Endothelial cell of umbilical vein (primary cell): ENCODE measurements at regions not wholly inside any gene's neighbourhood (a gene's known extent, or its start where the extent isn't known, plus 50 kb on each side); places are given as distances from the start of the nearest gene placed in this dataset. TPM values are rescaled to one million over a fixed set of nuclear protein-coding genes. Genes with fewer than 3 reads are reported as not detected.

Experiments
- BruUV-seq: library from RNA; stranded (reverse); fragments of 400-500 nt; replicated peaks from 2 replicates; lab custom pipeline; 2021; lab: Mats Ljungman, UMichigan
- CTCF ChIA-PET: fragments of 300-600, 350-600 bp; sonication (Branson Sonifier 250); formaldehyde crosslinking; loops from one replicate; lab custom pipeline; 2021; ENCODE audit warnings: antibody characterized with exemption, inconsistent platforms; lab: Charles Lee
- POLR2A ChIA-PET: fragments of 300-600, 350-600 bp; sonication (Branson Sonifier 250); formaldehyde crosslinking; loops from one replicate; lab custom pipeline; 2021; ENCODE audit warnings: antibody characterized with exemption, inconsistent platforms; lab: Charles Lee
- DNase-seq: peaks from one replicate; pipeline ENCODE4 v3.0.0-alpha.2; 2011; ENCODE audit warnings: low read depth, low spot score
- FAIRE-seq: peaks from 2 replicates; lab custom pipeline; 2011; peaks lifted over from hg19 to GRCh38; lab: Jason Lieb, UNC
- H2AFZ ChIP-seq: 2 replicates; pipeline ENCODE4 v1.6.0; 2012; ENCODE audit warnings: low read depth, low read length, control low read depth, inconsistent platforms
- H3K27ac ChIP-seq: 2 replicates; pipeline ENCODE4 v1.5.1; 2011; ENCODE audit warnings: low read depth, mild to moderate bottlenecking, control low read depth, low read length, moderate library complexity; ENCODE audit not compliant: insufficient read depth
- H3K27me3 ChIP-seq, 2 experiments: 2 replicates each; pipeline versions ENCODE4 v1.6.0 to v1.6.1; 2011; ENCODE audit warnings: low read length in 2 of 2, mixed read lengths in 1 of 2; ENCODE audit not compliant: control insufficient read depth in 2 of 2, insufficient read depth in 2 of 2
- H3K36me3 ChIP-seq, 2 experiments: 2 replicates in 1 of 2; 3 replicates in 1 of 2; pipeline ENCODE4 v1.5.1; 2011; ENCODE audit warnings: low read length in 2 of 2, mild to moderate bottlenecking in 1 of 2, moderate library complexity in 1 of 2; ENCODE audit not compliant: control insufficient read depth in 2 of 2, insufficient read depth in 2 of 2; ENCODE audit errors: extremely low read depth in 1 of 2
- H3K4me1 ChIP-seq: 3 replicates; pipeline ENCODE4 v1.5.1; 2011; ENCODE audit warnings: mild to moderate bottlenecking, low read length; ENCODE audit not compliant: control insufficient read depth, insufficient read depth; ENCODE audit errors: extremely low read depth
- H3K4me2 ChIP-seq: 2 replicates; pipeline ENCODE4 v1.6.1; 2011; ENCODE audit warnings: low read length, control low read depth, mixed read lengths; ENCODE audit not compliant: insufficient read depth
- H3K4me3 ChIP-seq, 3 experiments: fragments of 200-600 bp in 1 of 3; sonication (generic), shearing (Covaris generic) in 1 of 3; replicated peaks in 1 of 3; 2 replicates each; pipeline ENCODE4 v1.5.1; 2011 to 2016; ENCODE audit warnings: control low read depth in 3 of 3, low read length in 3 of 3, mild to moderate bottlenecking in 2 of 3, inconsistent platforms in 1 of 3, low read depth in 1 of 3, moderate library complexity in 1 of 3; ENCODE audit not compliant: insufficient read depth in 1 of 3
- H3K79me2 ChIP-seq: 2 replicates; pipeline ENCODE4 v1.6.0; 2012; ENCODE audit warnings: low read length, inconsistent platforms; ENCODE audit not compliant: control insufficient read depth, insufficient read depth
- H3K9ac ChIP-seq: replicated peaks from 2 replicates; pipeline ENCODE3; 2011; ENCODE audit warnings: low read length, control low read depth; ENCODE audit not compliant: insufficient read depth; ENCODE audit errors: extremely low read depth
- H3K9me1 ChIP-seq: replicated peaks from 3 replicates; pipeline ENCODE4 v1.6.0; 2011; ENCODE audit warnings: mild to moderate bottlenecking, low read length; ENCODE audit not compliant: control insufficient read depth, insufficient read depth; ENCODE audit errors: extremely low read depth
- H3K9me3 ChIP-seq: replicated peaks from 2 replicates; pipeline ENCODE4 v1.5.1; 2012; ENCODE audit warnings: low read length, inconsistent platforms; ENCODE audit not compliant: control insufficient read depth, insufficient read depth
- H4K20me1 ChIP-seq: replicated peaks from 2 replicates; pipeline ENCODE3; 2011; ENCODE audit warnings: mild to moderate bottlenecking, low read length; ENCODE audit not compliant: control insufficient read depth, insufficient read depth; ENCODE audit errors: extremely low read depth
- EZH2 ChIP-seq: IDR thresholded peaks from 2 replicates; pipeline ENCODE4 v1.6.1; 2012; ENCODE audit warnings: borderline replicate concordance, low read depth, mild to moderate bottlenecking, moderate library complexity, low read length, inconsistent platforms; ENCODE audit not compliant: severe bottlenecking
- FOS ChIP-seq: IDR thresholded peaks from 2 replicates; pipeline ENCODE4 v1.6.1; 2011; ENCODE audit warnings: mild to moderate bottlenecking, low read length, moderate library complexity, borderline replicate concordance; ENCODE audit not compliant: insufficient read depth
- GATA2 ChIP-seq: IDR thresholded peaks from 2 replicates; pipeline ENCODE4 v1.7.0; 2011; ENCODE audit warnings: low read depth, mild to moderate bottlenecking, moderate library complexity, mixed read lengths, low read length; ENCODE audit not compliant: insufficient read length, insufficient read depth
- JUN ChIP-seq: IDR thresholded peaks from 2 replicates; pipeline ENCODE4 v1.6.1; 2011; ENCODE audit warnings: borderline replicate concordance, low read depth; ENCODE audit not compliant: insufficient read length, insufficient read depth
- MYC ChIP-seq: IDR thresholded peaks from one replicate; pipeline ENCODE4 v1.6.1; 2011; ENCODE audit warnings: mild to moderate bottlenecking, low read depth, low read length
- POLR2A ChIP-seq: IDR thresholded peaks from 2 replicates; pipeline ENCODE4 v1.6.1; 2012; ENCODE audit warnings: low read depth, mild to moderate bottlenecking, control low read depth, low read length
- POLR2AphosphoS5 ChIP-seq: IDR thresholded peaks from 2 replicates; pipeline ENCODE4 v1.6.1; 2012; ENCODE audit warnings: low read depth, mild to moderate bottlenecking, control low read depth, low read length, moderate library complexity; ENCODE audit not compliant: insufficient read depth
- dilution Hi-C: fragments of 300-500 bp; cut with MboI; formaldehyde crosslinking; loops from one replicate; pipeline ENCODE4 v1.15.0; 2019; ENCODE audit warnings: low sequenced_read_pairs; ENCODE audit not compliant: extremely low pct_ligation_motif_present
- intact Hi-C: fragments of 100-400 bp; cut with micrococcal nuclease; formaldehyde crosslinking; loops from one replicate; pipeline ENCODE4 v1.10.0; 2022
- small RNA-seq: library from RNA; depleted of rRNA; stranded (forward); fragments of <200 nt; gene quantifications from one replicate; pipeline ENCODE3, GENCODE V24; 2012; ENCODE audit warnings: low replicate concordance, low read depth; ENCODE audit not compliant: insufficient read depth, insufficient read length
- TF ChIP-seq, protein P1 (sequence below), 2 donors: IDR thresholded peaks; 1 replicate in 1 of 2; 2 replicates in 1 of 2; pipeline ENCODE4 v1.5.1; 2011; ENCODE audit warnings: low read length in 2 of 2, mild to moderate bottlenecking in 2 of 2, moderate library complexity in 2 of 2, control low read depth in 1 of 2, inconsistent platforms in 1 of 2, low read depth in 1 of 2; ENCODE audit not compliant: insufficient read depth in 1 of 2; ENCODE audit errors: extremely low read depth in 1 of 2
- TF ChIP-seq, protein P2 (sequence below): IDR thresholded peaks from 2 replicates; pipeline ENCODE4 v1.6.1; 2011; ENCODE audit not compliant: insufficient read depth, insufficient read length

DNA sequence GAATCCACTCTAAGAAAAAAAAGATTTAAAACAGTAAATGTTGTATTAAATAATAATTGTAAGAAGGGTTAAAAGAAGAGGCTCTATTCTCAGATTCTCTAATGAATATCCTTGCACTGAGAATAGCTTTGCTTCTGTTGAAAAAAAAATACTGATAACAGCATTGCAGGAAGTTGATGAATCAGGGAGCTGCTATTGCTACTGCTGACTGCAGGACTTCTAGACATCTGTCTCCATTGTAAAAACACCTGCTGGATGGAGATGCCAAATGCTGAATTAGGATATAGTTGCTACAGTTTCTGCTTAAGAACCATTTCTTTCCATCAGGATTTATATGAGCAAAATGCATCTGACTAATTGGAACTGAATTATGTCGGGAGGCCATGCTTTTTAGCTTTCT lies 50.3 kb upstream of the ANP32D start:
- Histone ChIP-seq H3K9me1 (no peaks in the 10 kb centered on the region), H3K36me3 (no peaks in the 10 kb centered on the region), H3K27ac (peak overlapping the region; percentile 58), H3K79me2 (no peaks in the 10 kb centered on the region), H3K27me3 (no peaks in the 10 kb centered on the region), H4K20me1 (no peaks in the 10 kb centered on the region), H3K9me3 (no peaks in the 10 kb centered on the region), H3K4me2 (peak overlapping the region; percentile 89), H3K9ac (peak overlapping the region; percentile 39), H3K4me3 (no peak overlapping the region), H3K4me1 (peaks cover 36% of the 10 kb centered on the region), H2AFZ (no peak overlapping the region)
- TF ChIP-seq, protein P1, sequence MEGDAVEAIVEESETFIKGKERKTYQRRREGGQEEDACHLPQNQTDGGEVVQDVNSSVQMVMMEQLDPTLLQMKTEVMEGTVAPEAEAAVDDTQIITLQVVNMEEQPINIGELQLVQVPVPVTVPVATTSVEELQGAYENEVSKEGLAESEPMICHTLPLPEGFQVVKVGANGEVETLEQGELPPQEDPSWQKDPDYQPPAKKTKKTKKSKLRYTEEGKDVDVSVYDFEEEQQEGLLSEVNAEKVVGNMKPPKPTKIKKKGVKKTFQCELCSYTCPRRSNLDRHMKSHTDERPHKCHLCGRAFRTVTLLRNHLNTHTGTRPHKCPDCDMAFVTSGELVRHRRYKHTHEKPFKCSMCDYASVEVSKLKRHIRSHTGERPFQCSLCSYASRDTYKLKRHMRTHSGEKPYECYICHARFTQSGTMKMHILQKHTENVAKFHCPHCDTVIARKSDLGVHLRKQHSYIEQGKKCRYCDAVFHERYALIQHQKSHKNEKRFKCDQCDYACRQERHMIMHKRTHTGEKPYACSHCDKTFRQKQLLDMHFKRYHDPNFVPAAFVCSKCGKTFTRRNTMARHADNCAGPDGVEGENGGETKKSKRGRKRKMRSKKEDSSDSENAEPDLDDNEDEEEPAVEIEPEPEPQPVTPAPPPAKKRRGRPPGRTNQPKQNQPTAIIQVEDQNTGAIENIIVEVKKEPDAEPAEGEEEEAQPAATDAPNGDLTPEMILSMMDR (IDR thresholded peaks at IDR 0.05; ENCODE audit: extremely low read depth in 1 of 2, insufficient read depth in 1 of 2, low read depth in 1 of 2, low read length in 2 of 2): no peak
- TF ChIP-seq, protein P2, sequence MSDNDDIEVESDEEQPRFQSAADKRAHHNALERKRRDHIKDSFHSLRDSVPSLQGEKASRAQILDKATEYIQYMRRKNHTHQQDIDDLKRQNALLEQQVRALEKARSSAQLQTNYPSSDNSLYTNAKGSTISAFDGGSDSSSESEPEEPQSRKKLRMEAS: no peak
- no peak for TF ChIP-seq MYC
- TF ChIP-seq GATA2: peak; percentile 72
- peak; percentile 66 for TF ChIP-seq FOS
- no peak for TF ChIP-seq POLR2A
- peak; percentile 65 for TF ChIP-seq POLR2AphosphoS5
- peak; percentile 71 for TF ChIP-seq JUN
- TF ChIP-seq EZH2: no peak
- DNase-seq (peak; percentile 85), FAIRE-seq (peak; percentile 90)
- CTCF ChIA-PET: interaction anchor here (2.1 kb wide), 1 partner anchor 33 kb away, joined by 5 read pairs; no protein-coding TSS in a partner anchor
- POLR2A ChIA-PET: no interaction called here
- dilution Hi-C loops: no loop called here
- intact Hi-C loops: loop anchor here (2.0 kb wide), 2 partner anchors 21 to 71 kb away; partner anchors contain the start of gene ZNF641
- no TSS peak for BruUV-seq

Small RNAs in the stretch of these regions (small RNA-seq; reads per million reads assigned to genes)
- not detected for gene OR8S21P
